Head of caudate nucleus (tissue), 42 donors: ENCODE measurements at regions not wholly inside any gene's neighbourhood (a gene's known extent, or its start where the extent isn't known, plus 50 kb on each side); places are given as distances from the start of the nearest gene placed in this dataset.
A peak's percentile ranks its signal among the peaks of the same experiment; 100 is the strongest.

Source experiments
- DNase-seq, 42 donors: peaks; one replicate each; pipeline versions ENCODE4 v3.0.0 to v3.0.0-alpha.2; 2020 to 2021; ENCODE audit warnings: mixed read lengths in 7 of 42
- intact Hi-C: fragments of 100-400 bp; cut with DNase I; formaldehyde crosslinking; loops from one replicate; pipeline ENCODE4 v1.15.0; 2022

- no peak for DNase-seq
- intact Hi-C loops, result no loop called here
Observed at GRCh38 chr1:183719289-183719688, 66.2 kb upstream of the APOBEC4 start.

- intact Hi-C loops, result no loop called here
- DNase-seq, result no peak
Observed at GRCh38 chr1:183716286-183716685, 63.2 kb upstream of the APOBEC4 start.

- intact Hi-C loops, result no loop called here
- DNase-seq, result peak in 31 of 42 donors; percentile 8 to 73 (median 48)
Observed at GRCh38 chr1:183711741-183712361, 58.7 kb upstream of the APOBEC4 start.

GRCh38 chr1:183711165-183711682 is 58.1 kb upstream of the APOBEC4 start:
- intact Hi-C loops, result no loop called here
- DNase-seq, result no peak

- peak in 1 of 42 donors; percentile 41 for DNase-seq
- intact Hi-C loops, result no loop called here
Observed at GRCh38 chr1:183710734-183711133, 57.6 kb upstream of the APOBEC4 start.

- no peak for DNase-seq
- intact Hi-C loops, result no loop called here
Observed at GRCh38 chr1:183710333-183710732, 57.2 kb upstream of the APOBEC4 start.

GRCh38 chr1:183704131-183704530 is 51.0 kb upstream of the APOBEC4 start:
- intact Hi-C loops, result no loop called here
- no peak for DNase-seq
